ENCODE measurements at regions not wholly inside any gene's neighbourhood (a gene's known extent, or its start where the extent isn't known, plus 50 kb on each side); places are given as distances from the start of the nearest gene placed in this dataset.

- no peak overlapping the region for H3K9ac ChIP-seq (ENCODE audit: low read depth in 1 of 2, low read length in 2 of 2)
- WGBS = 88% methylated on average over 8 of the region's 8 CpGs
- H3K27ac ChIP-seq (ENCODE audit: low read depth in 1 of 2, low read length in 2 of 2) = no peak overlapping the region
- no peaks in the 10 kb centered on the region for H3K27me3 ChIP-seq (ENCODE audit: control insufficient read depth in 4 of 4, insufficient read depth in 4 of 4, low read length in 3 of 4)
- DNase-seq (ENCODE audit: low spot score) = no peak
- H3K4me3 ChIP-seq (ENCODE audit: low read depth in 1 of 3, low read length in 3 of 3) = no peak overlapping the region
- H3K4me1 ChIP-seq (ENCODE audit: control insufficient read depth in 4 of 4, insufficient read depth in 4 of 4, low read length in 3 of 4) = peaks cover 9 to 38% (median 18%) of the 10 kb centered on the region in 4 donors
- H3K36me3 ChIP-seq (ENCODE audit: control insufficient read depth in 4 of 4, insufficient read depth in 3 of 4, low read depth in 1 of 4, low read length in 3 of 4) = no peaks in the 10 kb centered on the region
- H3K9me3 ChIP-seq (ENCODE audit: control insufficient read depth in 4 of 4, low read length in 3 of 4) = no peaks in the 10 kb centered on the region
- TF ChIP-seq TAF1 (conservative IDR thresholded peaks at IDR 0.05) = no peak
- TF ChIP-seq RAD21 (IDR thresholded peaks at IDR 0.05) = no peak
- no peak for TF ChIP-seq NR2F2 (IDR thresholded peaks at IDR 0.05)
- TF ChIP-seq, protein P1, sequence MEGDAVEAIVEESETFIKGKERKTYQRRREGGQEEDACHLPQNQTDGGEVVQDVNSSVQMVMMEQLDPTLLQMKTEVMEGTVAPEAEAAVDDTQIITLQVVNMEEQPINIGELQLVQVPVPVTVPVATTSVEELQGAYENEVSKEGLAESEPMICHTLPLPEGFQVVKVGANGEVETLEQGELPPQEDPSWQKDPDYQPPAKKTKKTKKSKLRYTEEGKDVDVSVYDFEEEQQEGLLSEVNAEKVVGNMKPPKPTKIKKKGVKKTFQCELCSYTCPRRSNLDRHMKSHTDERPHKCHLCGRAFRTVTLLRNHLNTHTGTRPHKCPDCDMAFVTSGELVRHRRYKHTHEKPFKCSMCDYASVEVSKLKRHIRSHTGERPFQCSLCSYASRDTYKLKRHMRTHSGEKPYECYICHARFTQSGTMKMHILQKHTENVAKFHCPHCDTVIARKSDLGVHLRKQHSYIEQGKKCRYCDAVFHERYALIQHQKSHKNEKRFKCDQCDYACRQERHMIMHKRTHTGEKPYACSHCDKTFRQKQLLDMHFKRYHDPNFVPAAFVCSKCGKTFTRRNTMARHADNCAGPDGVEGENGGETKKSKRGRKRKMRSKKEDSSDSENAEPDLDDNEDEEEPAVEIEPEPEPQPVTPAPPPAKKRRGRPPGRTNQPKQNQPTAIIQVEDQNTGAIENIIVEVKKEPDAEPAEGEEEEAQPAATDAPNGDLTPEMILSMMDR (IDR thresholded peaks at IDR 0.05; ENCODE audit: low read depth, low read length, missing input control) = no peak
- TF ChIP-seq, protein P2, sequence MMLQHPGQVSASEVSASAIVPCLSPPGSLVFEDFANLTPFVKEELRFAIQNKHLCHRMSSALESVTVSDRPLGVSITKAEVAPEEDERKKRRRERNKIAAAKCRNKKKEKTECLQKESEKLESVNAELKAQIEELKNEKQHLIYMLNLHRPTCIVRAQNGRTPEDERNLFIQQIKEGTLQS (IDR thresholded peaks at IDR 0.05) = no peak
- TF ChIP-seq EGR1 (IDR thresholded peaks at IDR 0.05; ENCODE audit: low read depth in 2 of 2) = no peak
- TF ChIP-seq RXRA (IDR thresholded peaks at IDR 0.05) = no peak
- TF ChIP-seq FOXA2 (IDR thresholded peaks at IDR 0.05) = no peak
- no peak for TF ChIP-seq ZBTB33 (IDR thresholded peaks at IDR 0.05)
- no peak for TF ChIP-seq JUND (IDR thresholded peaks at IDR 0.05)
- TF ChIP-seq, protein P3, sequence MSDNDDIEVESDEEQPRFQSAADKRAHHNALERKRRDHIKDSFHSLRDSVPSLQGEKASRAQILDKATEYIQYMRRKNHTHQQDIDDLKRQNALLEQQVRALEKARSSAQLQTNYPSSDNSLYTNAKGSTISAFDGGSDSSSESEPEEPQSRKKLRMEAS (IDR thresholded peaks at IDR 0.05) = no peak
- no peak for TF ChIP-seq GABPA (IDR thresholded peaks at IDR 0.05 in 1 of 2, conservative IDR thresholded peaks at IDR 0.05 in 1 of 2)
- no peak for TF ChIP-seq HNF4G (IDR thresholded peaks at IDR 0.05)
These were observed 149.8 kb downstream of the ETS2 start for GRCh38 chr21:38955495-38955894.

- TF ChIP-seq, protein P1 (IDR thresholded peaks at IDR 0.05; ENCODE audit: low read depth, low read length, missing input control) = no peak
- no peak for TF ChIP-seq FOXA2 (IDR thresholded peaks at IDR 0.05)
- TF ChIP-seq, protein P3 (IDR thresholded peaks at IDR 0.05) = no peak
- TF ChIP-seq TAF1 (conservative IDR thresholded peaks at IDR 0.05) = no peak
- TF ChIP-seq NR2F2 (IDR thresholded peaks at IDR 0.05) = peak; percentile 25
- H3K36me3 ChIP-seq (ENCODE audit: control insufficient read depth in 4 of 4, insufficient read depth in 3 of 4, low read depth in 1 of 4, low read length in 3 of 4) = no peaks in the 10 kb centered on the region
- no peak overlapping the region for H3K9ac ChIP-seq (ENCODE audit: low read depth in 1 of 2, low read length in 2 of 2)
- H3K9me3 ChIP-seq (ENCODE audit: control insufficient read depth in 4 of 4, low read length in 3 of 4) = no peaks in the 10 kb centered on the region
- 79% methylated on average over 3 of the region's 3 CpGs for WGBS
- no peak for DNase-seq (ENCODE audit: low spot score)
- no peak overlapping the region for H3K27ac ChIP-seq (ENCODE audit: low read depth in 1 of 2, low read length in 2 of 2)
- H3K4me1 ChIP-seq (ENCODE audit: control insufficient read depth in 4 of 4, insufficient read depth in 4 of 4, low read length in 3 of 4) = peaks cover 9 to 31% (median 17%) of the 10 kb centered on the region in 4 donors
- H3K27me3 ChIP-seq (ENCODE audit: control insufficient read depth in 4 of 4, insufficient read depth in 4 of 4, low read length in 3 of 4) = no peaks in the 10 kb centered on the region
- no peak overlapping the region for H3K4me3 ChIP-seq (ENCODE audit: low read depth in 1 of 3, low read length in 3 of 3)
These were observed 148.9 kb downstream of the ETS2 start for GRCh38 chr21:38954588-38955004.
